ENCODE measurements at regions not wholly inside any gene's neighbourhood (a gene's known extent, or its start where the extent isn't known, plus 50 kb on each side); places are given as distances from the start of the nearest gene placed in this dataset.

DNA sequence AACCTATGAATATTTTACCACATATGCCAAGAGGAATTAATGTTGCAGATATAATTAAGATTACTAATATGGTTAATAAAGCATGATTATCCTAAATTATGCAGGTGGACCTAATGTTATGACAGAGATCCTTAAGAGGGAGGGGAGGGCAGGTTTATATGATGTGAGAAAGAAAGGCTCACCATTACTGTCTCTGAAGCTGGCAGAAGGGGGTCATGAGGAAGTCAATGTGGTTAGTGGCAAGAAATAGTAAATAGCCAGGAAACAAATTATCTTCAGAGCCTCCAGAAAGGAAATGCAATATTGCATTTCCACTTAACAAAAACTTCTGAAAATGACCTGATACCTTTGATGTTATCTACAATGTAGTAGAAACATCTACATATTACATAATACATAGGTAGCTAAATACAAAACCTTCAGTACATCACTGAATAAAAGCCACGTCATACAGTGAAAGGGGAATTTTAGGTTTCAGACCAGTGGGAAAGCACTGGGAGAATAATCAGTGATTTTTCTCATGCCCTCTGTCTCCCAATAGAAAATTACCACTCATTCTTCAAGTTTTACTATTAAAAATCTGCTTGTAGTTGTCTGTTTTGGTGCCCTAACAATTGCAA is 609.2 kb downstream of the SPOCK3 start:
- TF ChIP-seq RAD21 (IDR thresholded peaks at IDR 0.05; ENCODE audit: low read depth) (no peak), YY1 (IDR thresholded peaks at IDR 0.05; ENCODE audit: low read depth) (no peak), ZBTB7A (IDR thresholded peaks at IDR 0.05; ENCODE audit: low read depth) (no peak), TAF1 (IDR thresholded peaks at IDR 0.05; ENCODE audit: low read depth) (no peak), REST (IDR thresholded peaks at IDR 0.05; ENCODE audit: low read depth) (no peak)

Measured in Ishikawa (cell line).